ENCODE measurements at regions not wholly inside any gene's neighbourhood (a gene's known extent, or its start where the extent isn't known, plus 50 kb on each side); places are given as distances from the start of the nearest gene placed in this dataset.

GRCh38 chr5:2155556-2155955, 272.8 kb upstream of the IRX4 start:
- TF ChIP-seq POLR2A (IDR thresholded peaks at IDR 0.05; ENCODE audit: low read length), result no peak
- TF ChIP-seq GATA1 (IDR thresholded peaks at IDR 0.05; ENCODE audit: low read depth, low read length), result no peak
